GM12874 (cell line): ENCODE measurements at regions not wholly inside any gene's neighbourhood (a gene's known extent, or its start where the extent isn't known, plus 50 kb on each side); places are given as distances from the start of the nearest gene placed in this dataset.

Experiments used
- CTCF ChIP-seq: IDR thresholded peaks from 2 replicates; pipeline ENCODE4 v1.5.1; 2011; ENCODE audit warnings: low read depth, mild to moderate bottlenecking, control low read depth, low read length, moderate library complexity; ENCODE audit not compliant: insufficient read depth

GRCh38 chr3:20912406-20912805 lies 726.4 kb upstream of the SGO1 start:
- TF ChIP-seq CTCF: no peak

- TF ChIP-seq CTCF: no peak
Measured at GRCh38 chr3:20909511-20909910, 723.5 kb upstream of the SGO1 start.

- no peak for TF ChIP-seq CTCF
Measured at GRCh38 chr3:20905210-20905805, 719.3 kb upstream of the SGO1 start.

GRCh38 chr3:20904671-20905070 lies 718.7 kb upstream of the SGO1 start:
- no peak for TF ChIP-seq CTCF

GRCh38 chr3:20898962-20899361 lies 713.0 kb upstream of the SGO1 start:
- TF ChIP-seq CTCF: no peak

GRCh38 chr3:20890111-20890519 lies 704.1 kb upstream of the SGO1 start:
- TF ChIP-seq CTCF: no peak

- no peak for TF ChIP-seq CTCF
Measured at GRCh38 chr3:20878691-20879090, 692.7 kb upstream of the SGO1 start.
